Neuronal stem cell (in vitro differentiated cells): ENCODE measurements at regions not wholly inside any gene's neighbourhood (a gene's known extent, or its start where the extent isn't known, plus 50 kb on each side); places are given as distances from the start of the nearest gene placed in this dataset.
"Not testable (repeated sequence)": the region's sequence is repeated elsewhere in the genome, so short reads cannot be mapped to it uniquely, and the experiment has no call there.

Experiments
- DNase-seq: peaks from one replicate; pipeline ENCODE4 v3.0.0-alpha.2; 2013; ENCODE audit warnings: low spot score
- H2AFZ ChIP-seq: one replicate; pipeline ENCODE4 v1.6.1; 2013; ENCODE audit warnings: mild to moderate bottlenecking, low read length, inconsistent platforms
- H2AK5ac ChIP-seq: 2 replicates; pipeline ENCODE4 v1.6.1; 2013; ENCODE audit warnings: low read depth, mild to moderate bottlenecking, inconsistent platforms, low read length, moderate library complexity, mixed read lengths
- H2BK120ac ChIP-seq: 2 replicates; pipeline ENCODE4 v1.6.1; 2013; ENCODE audit warnings: low read depth, mild to moderate bottlenecking, inconsistent platforms, low read length, moderate library complexity, mixed read lengths
- H2BK12ac ChIP-seq: one replicate; pipeline ENCODE4 v1.6.1; 2013; ENCODE audit warnings: low read length, inconsistent platforms
- H2BK15ac ChIP-seq: 2 replicates; pipeline ENCODE4 v1.6.1; 2013; ENCODE audit warnings: mild to moderate bottlenecking, low read length, inconsistent platforms, mixed read lengths
- H2BK5ac ChIP-seq: one replicate; pipeline ENCODE4 v1.6.1; 2013; ENCODE audit warnings: inconsistent platforms, mild to moderate bottlenecking, low read length, moderate library complexity
- H3K14ac ChIP-seq: one replicate; pipeline ENCODE4 v1.6.1; 2013; ENCODE audit warnings: low read length, inconsistent platforms
- H3K18ac ChIP-seq: 2 replicates; pipeline ENCODE4 v1.6.1; 2013; ENCODE audit warnings: low read length, inconsistent platforms
- H3K23ac ChIP-seq: 2 replicates; pipeline ENCODE4 v1.6.1; 2013; ENCODE audit warnings: low read depth, mild to moderate bottlenecking, mixed read lengths, low read length, inconsistent platforms; ENCODE audit not compliant: poor library complexity
- H3K27ac ChIP-seq: replicated peaks from 3 replicates; pipeline ENCODE4 v1.5.1; 2013; ENCODE audit warnings: low read length, inconsistent platforms
- H3K27me3 ChIP-seq, 3 experiments: 2 replicates each; pipeline ENCODE4 v1.6.1; 2013; ENCODE audit warnings: low read length in 3 of 3, mild to moderate bottlenecking in 2 of 3, inconsistent platforms in 1 of 3, low read depth in 1 of 3, mixed read lengths in 1 of 3, moderate library complexity in 1 of 3; ENCODE audit not compliant: control insufficient read depth in 3 of 3, insufficient read depth in 3 of 3
- H3K36me3 ChIP-seq, 2 donors: replicated peaks in 1 of 2; 2 replicates each; pipeline ENCODE4 v1.6.1; 2013; ENCODE audit warnings: low read length in 2 of 2; ENCODE audit not compliant: control insufficient read depth in 2 of 2, insufficient read depth in 2 of 2
- H3K4ac ChIP-seq: 2 replicates; pipeline ENCODE4 v1.6.1; 2013; ENCODE audit warnings: inconsistent platforms, mild to moderate bottlenecking, low read length, moderate library complexity
- H3K4me1 ChIP-seq, 2 donors: 1 replicate in 1 of 2; 2 replicates in 1 of 2; pipeline ENCODE4 v1.6.1; 2013; ENCODE audit warnings: low read length in 2 of 2, low read depth in 1 of 2; ENCODE audit not compliant: control insufficient read depth in 2 of 2, insufficient read depth in 1 of 2
- H3K4me2 ChIP-seq: one replicate; pipeline ENCODE4 v1.6.1; 2013; ENCODE audit warnings: mild to moderate bottlenecking, low read length, inconsistent platforms; ENCODE audit not compliant: insufficient read depth, poor library complexity, severe bottlenecking
- H3K4me3 ChIP-seq, 2 donors: 2 replicates each; pipeline ENCODE4 v1.5.1; 2013; ENCODE audit warnings: low read length in 2 of 2, mild to moderate bottlenecking in 2 of 2, inconsistent platforms in 1 of 2, moderate library complexity in 1 of 2
- H3K79me1 ChIP-seq: one replicate; pipeline ENCODE4 v1.6.1; 2013; ENCODE audit warnings: low read depth, mild to moderate bottlenecking, inconsistent platforms, low read length, moderate library complexity
- H3K9ac ChIP-seq: one replicate; pipeline ENCODE4 v1.6.1; 2013; ENCODE audit warnings: mild to moderate bottlenecking, low read depth, low read length, inconsistent platforms; ENCODE audit not compliant: poor library complexity
- H3K9me3 ChIP-seq, 2 donors: replicated peaks in 1 of 2; 2 replicates each; pipeline versions ENCODE3 to v1.6.1; 2013; ENCODE audit warnings: low read length in 2 of 2, mild to moderate bottlenecking in 2 of 2, inconsistent platforms in 1 of 2, low read depth in 1 of 2, mixed read lengths in 1 of 2, moderate library complexity in 1 of 2; ENCODE audit not compliant: control insufficient read depth in 2 of 2, insufficient read depth in 1 of 2
- H4K8ac ChIP-seq: one replicate; pipeline ENCODE4 v1.6.1; 2013; ENCODE audit warnings: low read depth, mild to moderate bottlenecking, inconsistent platforms, low read length, moderate library complexity
- H4K91ac ChIP-seq: one replicate; pipeline ENCODE4 v1.6.1; 2013; ENCODE audit warnings: low read length, low read depth, mild to moderate bottlenecking, inconsistent platforms; ENCODE audit not compliant: poor library complexity
- WGBS, 2 donors: extraction: QIAGEN DNeasy Blood & Tissue Kit; methylation state at CpG; one replicate each; pipeline ENCODE4 v1.1.7; 2013; ENCODE audit warnings: missing lambda C conversion rate in 2 of 2, mixed read lengths in 1 of 2; ENCODE audit not compliant: insufficient read length in 2 of 2, insufficient replicate concordance in 1 of 2; ENCODE audit errors: extremely low coverage in 2 of 2; 5-methylcytosine and 5-hydroxymethylcytosine counted together

GRCh38 chr6:85911067-85911466, 268.4 kb upstream of the SYNCRIP start:
- no peak overlapping the region for H3K18ac ChIP-seq
- no peak overlapping the region for H4K8ac ChIP-seq
- no peak overlapping the region for H3K14ac ChIP-seq
- H3K27ac ChIP-seq: no peak overlapping the region
- H2BK12ac ChIP-seq: no peak overlapping the region
- H3K79me1 ChIP-seq: no peaks in the 10 kb centered on the region
- H3K4ac ChIP-seq: no peak overlapping the region
- no peaks in the 10 kb centered on the region for H3K4me1 ChIP-seq
- no peak overlapping the region for H4K91ac ChIP-seq
- no peak overlapping the region for H2BK5ac ChIP-seq
- peaks cover 0 to 3% (median 0%) of the 10 kb centered on the region in 3 experiments for H3K27me3 ChIP-seq
- no peaks in the 10 kb centered on the region for H3K36me3 ChIP-seq
- H2BK120ac ChIP-seq: no peak overlapping the region
- no CpG with 5 or more reads among the region's 9 CpGs for WGBS, 2 donors
- no peak for DNase-seq
- H3K23ac ChIP-seq: no peak overlapping the region
- H3K4me3 ChIP-seq: no peak overlapping the region
- no peak overlapping the region for H2BK15ac ChIP-seq
- H3K4me2 ChIP-seq: no peak overlapping the region
- H3K9ac ChIP-seq: no peak overlapping the region
- H2AK5ac ChIP-seq: no peak overlapping the region
- H2AFZ ChIP-seq: no peak overlapping the region
- peaks cover 0 to 1% of the 10 kb centered on the region in 2 donors for H3K9me3 ChIP-seq

- not testable (repeated sequence) for H3K4ac ChIP-seq, H3K4me2 ChIP-seq, H3K79me1 ChIP-seq, H2BK12ac ChIP-seq, DNase-seq, H3K23ac ChIP-seq, H4K91ac ChIP-seq, H3K18ac ChIP-seq, H2AFZ ChIP-seq, H3K27ac ChIP-seq, H3K9ac ChIP-seq, H2BK5ac ChIP-seq, H4K8ac ChIP-seq, H3K4me1 ChIP-seq, H3K27me3 ChIP-seq, H3K4me3 ChIP-seq, H3K14ac ChIP-seq, H2AK5ac ChIP-seq, H2BK15ac ChIP-seq, H3K36me3 ChIP-seq, H2BK120ac ChIP-seq, H3K9me3 ChIP-seq
- WGBS, 2 donors: no CpG with 5 or more reads among the region's 4 CpGs
Observed at GRCh38 chr6:85908120-85908519, 265.4 kb upstream of the SYNCRIP start.

GRCh38 chr6:85892346-85892745, 249.7 kb upstream of the SYNCRIP start:
- Histone ChIP-seq H2AK5ac (no peak overlapping the region), H3K4ac (no peak overlapping the region), H3K4me1 (peaks cover 0 to 4% of the 10 kb centered on the region in 2 donors), H3K4me2 (no peak overlapping the region), H2BK120ac (no peak overlapping the region), H3K79me1 (no peaks in the 10 kb centered on the region), H3K14ac (no peak overlapping the region), H2BK15ac (no peak overlapping the region), H4K8ac (no peak overlapping the region), H4K91ac (no peak overlapping the region), H3K9me3 (no peaks in the 10 kb centered on the region), H3K27ac (no peak overlapping the region), H2BK5ac (no peak overlapping the region), H3K4me3 (no peak overlapping the region), H3K9ac (no peak overlapping the region), H3K36me3 (no peaks in the 10 kb centered on the region), H3K18ac (no peak overlapping the region), H2AFZ (no peak overlapping the region), H2BK12ac (no peak overlapping the region), H3K27me3 (no peaks in the 10 kb centered on the region), H3K23ac (no peak overlapping the region)
- no CpG with 5 or more reads among the region's 3 CpGs for WGBS, 2 donors
- DNase-seq: no peak

- Histone ChIP-seq H3K23ac (no peak overlapping the region), H2AK5ac (no peak overlapping the region)
Observed at GRCh38 chr6:85887461-85887860, 244.8 kb upstream of the SYNCRIP start.

More at GRCh38 chr6:85887461-85887860, 244.8 kb upstream of the SYNCRIP start:
- no peak for DNase-seq
- H4K8ac ChIP-seq: no peak overlapping the region
- H3K4me3 ChIP-seq: no peak overlapping the region
- H3K4me2 ChIP-seq: no peak overlapping the region
- no peak overlapping the region for H2BK5ac ChIP-seq
- H3K79me1 ChIP-seq: no peaks in the 10 kb centered on the region
- H3K18ac ChIP-seq: no peak overlapping the region
- H4K91ac ChIP-seq: no peak overlapping the region
- no peak overlapping the region for H3K14ac ChIP-seq
- no peak overlapping the region for H3K27ac ChIP-seq
- H3K4ac ChIP-seq: no peak overlapping the region
- no peak overlapping the region for H2AFZ ChIP-seq
- no peak overlapping the region for H2BK120ac ChIP-seq
- no peaks in the 10 kb centered on the region for H3K36me3 ChIP-seq
- H2BK15ac ChIP-seq: no peak overlapping the region
- H3K9me3 ChIP-seq: no peaks in the 10 kb centered on the region
- H3K4me1 ChIP-seq: peaks cover 0 to 2% of the 10 kb centered on the region in 2 donors
- H3K27me3 ChIP-seq: no peaks in the 10 kb centered on the region
- no peak overlapping the region for H2BK12ac ChIP-seq
- no peak overlapping the region for H3K9ac ChIP-seq
